ENCODE measurements at regions not wholly inside any gene's neighbourhood (a gene's known extent, or its start where the extent isn't known, plus 50 kb on each side); places are given as distances from the start of the nearest gene placed in this dataset.

- Histone ChIP-seq H3K4me3 (ENCODE audit: insufficient read depth, low read depth, low read length) (no peak overlapping the region), H3K4ac (ENCODE audit: low read depth, low read length) (no peak overlapping the region), H3K23ac (ENCODE audit: low read depth, low read length) (no peak overlapping the region), H4K91ac (ENCODE audit: insufficient read depth, low read depth, low read length) (no peak overlapping the region), H3K9ac (ENCODE audit: low read depth, low read length) (no peak overlapping the region), H3K14ac (replicated peaks; ENCODE audit: low read depth, low read length) (no peak overlapping the region), H3K18ac (ENCODE audit: low read depth, low read length) (no peak overlapping the region), H3K27me3 (ENCODE audit: control insufficient read depth, insufficient read depth, low read length) (no peaks in the 10 kb centered on the region), H3K27ac (ENCODE audit: insufficient read depth, low read length) (no peak overlapping the region), H3K56ac (ENCODE audit: extremely low read depth, insufficient read depth, low read length) (no peak overlapping the region), H3K36me3 (ENCODE audit: control insufficient read depth, insufficient read depth, low read length) (no peaks in the 10 kb centered on the region), H2BK15ac (ENCODE audit: low read depth, low read length) (no peak overlapping the region), H2AK9ac (replicated peaks; ENCODE audit: low read depth, low read length, poor library complexity) (no peak overlapping the region), H2AFZ (replicated peaks; ENCODE audit: low read length, poor library complexity) (no peak overlapping the region), H3K4me1 (ENCODE audit: control insufficient read depth, insufficient read depth, low read length) (no peaks in the 10 kb centered on the region), H2AK5ac (ENCODE audit: low read depth, low read length) (no peak overlapping the region), H2BK20ac (ENCODE audit: low read depth, low read length) (no peak overlapping the region), H3K4me2 (ENCODE audit: low read depth, low read length) (no peak overlapping the region), H2BK5ac (ENCODE audit: low read depth, low read length, poor library complexity, severe bottlenecking) (no peak overlapping the region), H4K20me1 (ENCODE audit: insufficient read depth, low read length) (no peaks in the 10 kb centered on the region), H4K5ac (ENCODE audit: low read depth, low read length) (no peak overlapping the region), H3K9me3 (ENCODE audit: control insufficient read depth, insufficient read depth, low read length) (no peaks in the 10 kb centered on the region), H2BK120ac (ENCODE audit: low read depth, low read length) (no peak overlapping the region), H4K8ac (ENCODE audit: low read depth in 2 of 2, low read length in 2 of 2) (no peak overlapping the region), H3K9me1 (ENCODE audit: insufficient read depth, low read length) (no peaks in the 10 kb centered on the region), H3K79me1 (ENCODE audit: low read depth in 1 of 2, low read length in 2 of 2) (no peaks in the 10 kb centered on the region)
- in situ Hi-C loops (cut with MboI; ENCODE audit: low sequenced_read_pairs), result no loop called here
- ATAC-seq (ENCODE audit: low read depth) (no peak), DNase-seq (no peak)
- WGBS, 2 experiments (ENCODE audit: extremely low coverage in 2 of 2, insufficient read length in 1 of 2), result no CpG with 5 or more reads among the region's 1 CpG
- intact Hi-C loops (cut with micrococcal nuclease), result no loop called here
- no TSS peak for BruUV-seq (replicated peaks)
- dilution Hi-C loops (cut with HindIII; ENCODE audit: low sequenced_read_pairs, unreplicated experiment), result no loop called here
- POLR2A ChIA-PET (ENCODE audit: unreplicated experiment), result no interaction called here
- CTCF ChIA-PET, result no interaction called here
- TF ChIP-seq CEBPB (IDR thresholded peaks at IDR 0.05; ENCODE audit: low read depth, low read length), result peak; percentile 53
- no peak for TF ChIP-seq MAFK (IDR thresholded peaks at IDR 0.05; ENCODE audit: low read depth, low read length)
- TF ChIP-seq CHD1 (IDR thresholded peaks at IDR 0.05; ENCODE audit: low read depth, low read length), result no peak
- no peak for TF ChIP-seq NFE2L2 (IDR thresholded peaks at IDR 0.05; ENCODE audit: low read depth, low read length)
- no peak for TF ChIP-seq MXI1 (IDR thresholded peaks at IDR 0.05; ENCODE audit: borderline replicate concordance, low read depth, low read length)
- TF ChIP-seq, protein P1, sequence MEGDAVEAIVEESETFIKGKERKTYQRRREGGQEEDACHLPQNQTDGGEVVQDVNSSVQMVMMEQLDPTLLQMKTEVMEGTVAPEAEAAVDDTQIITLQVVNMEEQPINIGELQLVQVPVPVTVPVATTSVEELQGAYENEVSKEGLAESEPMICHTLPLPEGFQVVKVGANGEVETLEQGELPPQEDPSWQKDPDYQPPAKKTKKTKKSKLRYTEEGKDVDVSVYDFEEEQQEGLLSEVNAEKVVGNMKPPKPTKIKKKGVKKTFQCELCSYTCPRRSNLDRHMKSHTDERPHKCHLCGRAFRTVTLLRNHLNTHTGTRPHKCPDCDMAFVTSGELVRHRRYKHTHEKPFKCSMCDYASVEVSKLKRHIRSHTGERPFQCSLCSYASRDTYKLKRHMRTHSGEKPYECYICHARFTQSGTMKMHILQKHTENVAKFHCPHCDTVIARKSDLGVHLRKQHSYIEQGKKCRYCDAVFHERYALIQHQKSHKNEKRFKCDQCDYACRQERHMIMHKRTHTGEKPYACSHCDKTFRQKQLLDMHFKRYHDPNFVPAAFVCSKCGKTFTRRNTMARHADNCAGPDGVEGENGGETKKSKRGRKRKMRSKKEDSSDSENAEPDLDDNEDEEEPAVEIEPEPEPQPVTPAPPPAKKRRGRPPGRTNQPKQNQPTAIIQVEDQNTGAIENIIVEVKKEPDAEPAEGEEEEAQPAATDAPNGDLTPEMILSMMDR (conservative IDR thresholded peaks at IDR 0.05; ENCODE audit: low read depth, low read length), result no peak
- TF ChIP-seq POLR2A (IDR thresholded peaks at IDR 0.05; ENCODE audit: low read depth, low read length), result no peak
Observed at GRCh38 chr1:191643060-191643459, 515.2 kb upstream of the RGS18 start.

All from IMR-90 (cell line).